GM19395 (cell line): ENCODE measurements at regions not wholly inside any gene's neighbourhood (a gene's known extent, or its start where the extent isn't known, plus 50 kb on each side); places are given as distances from the start of the nearest gene placed in this dataset.
"Not testable (repeated sequence)": the region's sequence is repeated elsewhere in the genome, so short reads cannot be mapped to it uniquely, and the experiment has no call there.

Experiments used
- ATAC-seq: cut with Tn5 transposase; IDR thresholded peaks from one replicate; pipeline ENCODE4 v1.9.1; 2021; ENCODE audit warnings: mild to moderate bottlenecking, moderate library complexity; ENCODE audit not compliant: unreplicated experiment

DNA sequence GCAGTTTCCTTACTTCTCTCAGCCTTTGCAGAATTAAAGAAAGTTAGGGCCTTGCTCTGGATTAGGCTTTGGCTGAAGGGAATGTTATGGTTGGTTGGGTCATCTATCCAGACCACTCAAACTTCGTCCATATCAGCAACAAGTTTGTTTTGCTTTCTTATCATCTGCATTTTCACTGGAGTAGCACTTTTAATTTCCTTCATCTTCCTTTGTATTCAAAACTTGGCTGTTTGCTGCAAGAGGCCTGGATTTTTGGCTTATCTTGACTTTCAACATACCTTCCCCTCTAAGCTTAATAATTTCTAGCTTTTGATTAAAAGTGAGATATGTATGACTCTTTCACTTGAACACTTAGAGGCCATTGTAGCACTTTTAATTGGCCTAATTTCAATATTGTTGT lies 126.7 kb upstream of the CENPE start:
- ATAC-seq = no peak

DNA sequence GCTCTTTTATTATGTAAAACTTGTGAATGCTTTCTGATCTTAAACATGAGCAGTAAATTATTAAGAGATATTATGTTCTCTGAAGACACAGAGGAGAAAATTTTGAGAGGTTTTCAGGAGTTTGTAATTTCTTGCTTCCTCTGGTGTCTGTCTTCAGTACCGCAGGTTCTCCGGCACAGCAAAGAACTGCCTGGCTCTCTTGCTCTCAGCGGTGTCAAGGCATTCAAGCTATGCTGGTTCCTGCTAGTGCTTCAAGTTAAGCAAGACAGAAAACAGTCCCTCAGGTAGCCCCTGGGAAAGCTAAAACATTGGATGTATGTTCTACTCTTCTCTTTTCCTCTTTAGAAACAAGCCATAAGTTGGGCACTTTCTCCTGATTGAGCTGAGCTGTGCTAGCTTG lies 120.2 kb upstream of the CENPE start:
- ATAC-seq = no peak

DNA sequence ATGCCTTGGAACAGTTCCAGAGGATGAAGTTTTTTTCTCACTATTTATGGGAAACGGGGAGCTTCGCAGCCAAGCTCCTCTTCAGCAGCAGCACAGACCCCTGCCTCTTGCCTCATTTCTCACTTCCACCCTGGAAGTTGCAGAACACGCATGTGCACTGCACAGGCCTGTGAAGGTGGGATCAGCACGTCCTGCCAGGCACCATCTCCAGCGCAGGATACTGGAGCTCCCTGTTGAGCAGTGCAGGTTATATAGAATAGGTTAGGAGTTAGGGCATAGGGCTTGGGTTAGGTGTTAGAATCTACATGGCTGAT lies 110.1 kb upstream of the CENPE start:
- ATAC-seq = no peak

DNA sequence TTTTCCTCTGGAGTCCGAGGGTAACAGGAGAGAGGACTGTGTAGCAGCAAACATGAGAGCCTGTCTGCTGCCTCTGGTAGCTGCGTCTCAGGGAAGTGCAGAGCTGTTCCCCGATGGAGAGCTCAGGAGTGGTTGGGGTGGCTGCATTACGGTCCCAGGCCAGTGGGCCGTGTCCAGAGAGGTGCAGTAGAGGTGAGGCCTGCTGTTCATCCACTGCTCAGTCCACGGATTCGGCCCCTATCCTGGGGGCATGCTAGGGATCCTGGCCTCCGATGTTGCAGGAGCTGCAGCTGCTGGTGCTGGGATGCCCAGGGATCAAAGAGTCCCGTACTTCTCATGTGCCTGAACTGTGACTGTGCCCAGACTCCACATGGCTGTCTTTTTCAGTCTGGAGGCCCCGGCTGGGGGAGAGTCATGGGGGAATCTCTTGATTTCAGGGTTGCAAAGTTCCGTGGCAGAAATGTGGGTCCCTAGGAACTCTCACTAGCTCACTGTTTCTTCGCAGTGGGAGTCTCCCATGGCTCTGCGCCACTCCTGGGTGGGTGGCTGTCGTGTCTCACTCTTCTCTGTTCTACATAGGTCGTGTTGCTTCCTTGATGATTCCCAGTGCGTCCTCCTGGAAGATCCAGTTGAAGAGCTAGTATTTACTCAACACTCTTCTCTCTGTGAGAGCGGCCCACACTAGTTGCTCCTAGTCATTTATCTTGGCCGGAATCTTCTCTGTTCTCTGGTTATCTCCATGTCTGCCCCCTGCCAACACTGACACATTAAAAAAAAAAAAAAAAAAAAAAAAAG lies 109.5 kb upstream of the CENPE start:
- no peak for ATAC-seq

DNA sequence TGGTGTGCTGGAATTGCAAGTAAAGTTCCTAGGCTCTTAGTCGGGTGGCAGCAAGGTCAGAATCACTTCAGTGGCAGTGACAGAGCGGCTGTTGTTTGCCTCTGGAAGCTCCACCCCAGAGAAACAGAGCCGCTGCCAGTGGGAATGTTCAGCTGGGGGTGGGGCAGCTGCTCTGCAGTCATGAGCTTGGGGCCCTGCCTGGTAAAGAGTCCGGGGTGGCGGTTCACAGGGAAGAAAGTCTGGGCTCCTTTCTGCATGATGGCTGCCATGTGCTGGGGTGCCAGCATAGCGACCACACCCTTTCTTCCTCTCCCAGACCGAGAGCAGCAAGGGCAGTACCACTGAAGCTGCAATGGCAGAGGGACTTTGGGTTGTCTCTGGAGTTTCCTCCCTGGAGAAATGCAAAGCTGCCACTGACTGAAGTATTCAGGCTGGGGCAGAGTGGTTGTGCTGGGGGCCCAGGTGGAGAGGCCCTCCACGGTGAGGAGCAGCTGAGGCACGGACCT lies 108.8 kb upstream of the CENPE start:
- no peak for ATAC-seq

DNA sequence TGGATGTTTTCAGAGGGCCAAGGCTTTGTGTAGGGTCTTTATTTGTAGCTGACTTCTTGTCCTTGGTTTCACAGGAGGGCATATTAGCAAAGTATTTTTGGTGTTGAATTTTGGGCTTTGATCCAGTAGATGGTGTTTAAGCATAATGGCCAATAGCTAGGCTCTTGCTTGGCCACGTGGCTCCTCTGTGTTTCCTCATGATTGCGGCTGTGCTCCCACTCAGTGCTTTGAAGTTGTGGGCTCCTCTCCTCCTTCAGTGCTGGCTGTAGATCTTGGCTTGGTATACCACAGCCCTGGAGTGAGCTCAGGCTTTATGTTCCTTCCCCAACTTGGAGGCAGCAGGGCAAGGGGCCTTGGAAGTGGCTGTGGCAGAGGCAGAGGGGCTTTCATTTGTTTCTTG lies 107.2 kb upstream of the CENPE start:
- no peak for ATAC-seq

DNA sequence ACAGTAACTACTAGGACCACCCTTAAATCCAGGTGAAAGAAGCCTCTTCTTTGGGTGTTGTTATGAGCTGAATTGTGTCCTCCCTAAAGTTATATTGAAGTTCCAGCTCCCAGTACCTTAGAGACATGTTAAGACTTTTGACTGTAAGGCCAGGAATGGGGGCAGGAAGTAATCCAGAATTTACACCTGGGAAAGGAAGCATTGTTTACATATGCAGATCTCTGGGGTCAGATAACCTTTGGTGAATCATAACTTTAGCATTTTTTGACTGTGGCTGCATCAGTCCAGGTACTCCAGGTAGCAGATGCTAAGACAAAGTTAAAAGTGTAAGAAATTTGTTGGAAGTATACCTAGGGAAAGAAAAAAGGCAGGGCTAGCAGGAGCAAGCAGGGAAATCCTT lies 104.9 kb upstream of the CENPE start:
- no peak for ATAC-seq

DNA sequence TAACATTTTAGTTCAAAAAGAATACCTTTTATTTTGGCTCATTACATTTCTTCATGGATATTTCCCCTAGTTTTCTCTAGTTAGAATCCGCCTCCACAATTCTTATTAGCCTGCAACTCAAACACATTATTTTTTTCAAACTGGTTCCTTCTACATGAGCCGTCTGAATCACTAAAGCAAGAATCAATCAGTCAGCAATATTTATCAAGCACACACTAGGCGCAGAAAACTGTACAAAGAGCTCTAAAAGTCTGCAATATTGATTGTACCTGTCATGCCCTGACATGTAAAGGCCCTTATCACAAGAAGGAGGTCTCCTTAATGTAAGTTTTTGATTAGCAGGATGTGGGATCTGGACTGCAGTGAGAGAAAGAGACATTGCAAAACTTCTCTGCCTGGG lies 94.8 kb upstream of the CENPE start:
- no peak for ATAC-seq

DNA sequence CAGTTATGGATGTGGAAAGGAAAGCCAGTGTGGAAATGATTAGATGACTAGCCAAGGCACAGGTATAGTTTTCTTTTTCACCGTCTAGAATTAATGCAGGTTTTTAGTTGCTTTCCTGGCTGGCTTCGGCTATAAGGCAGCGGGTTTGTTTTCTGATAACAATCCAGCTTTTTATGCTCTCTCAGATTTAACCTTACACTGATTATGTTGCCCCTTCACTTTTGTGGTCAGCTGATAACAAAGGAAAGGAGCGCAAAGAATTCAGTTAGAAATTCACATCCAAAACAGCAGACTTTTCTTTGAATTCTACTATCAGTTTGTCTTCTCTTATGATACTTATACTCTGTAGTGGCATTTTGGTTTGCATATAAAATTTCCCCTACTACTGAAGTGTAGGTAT lies 94.2 kb upstream of the CENPE start:
- no peak for ATAC-seq

DNA sequence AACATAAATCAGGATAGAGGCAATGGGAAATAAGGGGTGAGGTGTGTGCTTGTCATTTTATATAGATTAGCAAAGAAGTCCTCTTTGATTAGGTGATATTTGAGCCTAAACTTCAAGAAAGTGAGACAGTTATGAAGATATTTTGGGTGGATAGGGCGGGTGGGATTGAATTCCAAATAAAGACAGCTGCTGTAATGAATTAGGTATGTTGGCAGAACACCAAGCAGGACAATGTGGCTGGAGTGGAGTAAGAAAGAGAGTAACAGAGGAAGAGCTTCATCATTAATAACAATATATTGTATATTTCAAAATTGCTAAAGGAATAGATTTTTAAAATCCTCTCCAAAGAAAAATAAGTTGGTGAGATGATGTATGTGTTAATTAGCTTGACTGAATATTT lies 91.0 kb upstream of the CENPE start:
- ATAC-seq = no peak

DNA sequence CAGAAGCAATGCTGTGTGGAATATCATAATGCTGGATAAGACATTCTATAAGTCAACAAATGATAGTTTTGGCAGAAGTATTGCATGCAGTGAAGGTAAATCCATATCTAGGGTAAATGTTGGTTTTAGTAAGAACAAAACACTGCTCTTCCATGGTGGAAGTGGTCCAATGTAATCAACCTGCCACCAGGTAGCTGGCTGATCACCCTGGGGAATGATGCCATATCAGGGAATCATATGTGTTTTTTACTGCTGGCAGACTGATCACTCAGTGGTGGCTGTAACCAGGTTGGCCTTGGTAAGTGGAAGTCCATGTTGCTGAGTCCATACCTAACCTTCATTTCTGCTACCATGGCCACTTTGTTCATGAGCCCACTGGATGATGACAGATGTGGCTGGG lies 74.0 kb upstream of the CENPE start:
- ATAC-seq = no peak

DNA sequence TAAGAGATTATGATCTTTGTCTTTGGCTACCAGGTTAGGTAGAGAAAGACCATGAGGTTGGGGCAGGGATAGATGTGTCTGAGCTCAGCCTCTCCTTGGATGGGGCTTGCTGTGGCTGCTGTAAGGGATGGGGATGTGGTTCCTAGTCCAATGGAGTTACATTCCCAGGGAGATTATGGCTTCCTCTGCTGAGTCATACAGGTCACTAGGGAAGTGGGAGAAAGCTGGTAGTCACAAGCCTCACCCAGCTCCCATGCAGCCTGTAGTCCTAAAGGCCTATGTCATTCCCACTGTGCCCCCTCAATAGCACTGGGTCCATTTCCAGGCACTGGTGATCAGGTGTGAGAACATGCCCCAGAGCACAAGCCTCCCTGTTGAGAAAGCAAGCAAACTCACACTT lies 70.6 kb upstream of the CENPE start:
- ATAC-seq = no peak

DNA sequence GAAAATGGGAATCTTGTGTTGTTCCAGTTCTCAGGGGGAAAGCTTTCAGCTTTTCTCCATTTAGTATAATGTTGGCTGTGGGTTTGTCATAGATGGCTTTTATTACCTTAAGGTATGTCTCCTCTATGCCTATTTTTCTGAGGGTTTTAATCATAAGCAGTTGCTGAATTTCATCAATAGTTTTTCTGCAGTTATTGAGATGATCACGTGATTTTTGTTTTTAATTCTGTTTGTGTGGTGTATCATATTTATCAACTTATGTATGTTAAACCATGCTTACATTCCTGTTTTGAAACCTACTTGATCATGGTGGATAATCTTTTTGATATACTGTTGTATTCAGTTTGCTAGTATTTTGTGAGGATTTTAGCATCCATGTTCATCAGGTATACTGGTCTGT lies 66.8 kb upstream of the CENPE start:
- no peak for ATAC-seq

DNA sequence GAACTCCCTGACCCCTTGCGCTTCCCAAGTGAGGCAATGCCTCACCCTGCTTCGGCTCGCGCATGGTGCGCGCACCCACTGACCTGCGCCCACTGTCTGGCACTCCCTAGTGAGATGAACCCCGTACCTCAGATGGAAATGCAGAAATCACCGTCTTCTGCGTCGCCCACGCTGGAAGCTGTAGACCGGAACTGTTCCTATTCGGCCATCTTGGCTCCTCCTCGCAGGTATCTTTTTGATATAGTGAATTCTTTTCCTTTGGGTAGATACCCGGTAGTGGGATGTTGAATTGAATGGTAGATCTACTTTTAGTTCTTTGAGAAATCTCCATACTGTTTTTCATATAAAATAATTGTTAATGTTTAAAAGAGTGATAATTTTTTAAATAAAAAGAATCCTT lies 57.9 kb upstream of the CENPE start:
- ATAC-seq = not testable (repeated sequence)
